Natural killer cell (primary cell): ENCODE measurements at regions not wholly inside any gene's neighbourhood (a gene's known extent, or its start where the extent isn't known, plus 50 kb on each side); places are given as distances from the start of the nearest gene placed in this dataset.

Experiments
- ATAC-seq, 3 donors: fragments of 150-1000 bp in 2 of 3; fragments of 200-7000 bp in 1 of 3; cut with Tn5 transposase; 1 replicate in 1 of 3; 2 replicates in 2 of 3; pipeline ENCODE4 v1.10.0; 2021; ENCODE audit warnings: mild to moderate bottlenecking in 2 of 3, moderate library complexity in 2 of 3
- DNase-seq, 2 donors: peaks; one replicate each; pipeline versions ENCODE4 v3.0.0 to v3.0.0-alpha.2; 2013 to 2021; ENCODE audit warnings: mixed read lengths in 1 of 2
- H3K27ac ChIP-seq: one replicate; pipeline ENCODE4 v1.5.1; 2013; ENCODE audit warnings: mild to moderate bottlenecking, low read length
- H3K27me3 ChIP-seq: one replicate; pipeline ENCODE4 v1.6.1; 2013; ENCODE audit warnings: low read length; ENCODE audit not compliant: control insufficient read depth, insufficient read depth
- H3K36me3 ChIP-seq: one replicate; pipeline ENCODE4 v1.6.1; 2013; ENCODE audit warnings: low read length; ENCODE audit not compliant: control insufficient read depth, insufficient read depth
- H3K4me1 ChIP-seq: one replicate; pipeline ENCODE4 v1.6.1; 2013; ENCODE audit warnings: low read length; ENCODE audit not compliant: control insufficient read depth, insufficient read depth
- H3K4me3 ChIP-seq: one replicate; pipeline ENCODE4 v1.5.1; 2013; ENCODE audit warnings: low read length
- H3K9me3 ChIP-seq: one replicate; pipeline ENCODE4 v1.6.1; 2013; ENCODE audit warnings: low read length; ENCODE audit not compliant: control insufficient read depth, insufficient read depth
- H3K27ac Mint-ChIP-seq, 2 donors: one replicate each; pipeline ENCODE4 v1.8.0; 2022; ENCODE audit warnings: mild to moderate bottlenecking in 2 of 2, mixed read lengths in 2 of 2, moderate library complexity in 1 of 2
- H3K27me3 Mint-ChIP-seq, 2 donors: one replicate each; pipeline ENCODE4 v1.8.0; 2022; ENCODE audit warnings: low read depth in 2 of 2, mixed read lengths in 2 of 2
- H3K36me3 Mint-ChIP-seq: one replicate; pipeline ENCODE4 v1.8.0; 2022; ENCODE audit warnings: mixed read lengths
- H3K4me1 Mint-ChIP-seq, 2 donors: one replicate each; pipeline ENCODE4 v1.8.0; 2022; ENCODE audit warnings: mixed read lengths in 2 of 2
- H3K4me3 Mint-ChIP-seq: one replicate; pipeline ENCODE4 v1.8.0; 2022; ENCODE audit warnings: mild to moderate bottlenecking, moderate library complexity, mixed read lengths
- H3K9me3 Mint-ChIP-seq, 2 donors: one replicate each; pipeline ENCODE4 v1.8.0; 2022; ENCODE audit warnings: mixed read lengths in 2 of 2
- CTCF ChIP-seq: fragments of 200-600 bp; IDR thresholded peaks from one replicate; pipeline ENCODE4 v1.8.0; 2022; ENCODE audit warnings: antibody characterized with exemption
- WGBS: methylation state at CpG from one replicate; pipeline ENCODE4 v1.1.7; 2013; ENCODE audit warnings: missing lambda C conversion rate; ENCODE audit not compliant: insufficient coverage; 5-methylcytosine and 5-hydroxymethylcytosine counted together
- intact Hi-C: fragments of 100-400 bp; cut with micrococcal nuclease; formaldehyde crosslinking; loops from one replicate; pipeline ENCODE4 v1.14.2; 2022

GRCh38 chr12:113710216-113710615, 238.5 kb upstream of the LHX5 start:
- Histone ChIP-seq H3K4me1 (no peaks in the 10 kb centered on the region), H3K36me3 (no peaks in the 10 kb centered on the region), H3K27me3 (no peaks in the 10 kb centered on the region), H3K4me3 (no peak overlapping the region), H3K9me3 (no peaks in the 10 kb centered on the region), H3K27ac (no peak overlapping the region)
- no peaks in the 10 kb centered on the region for H3K9me3 Mint-ChIP-seq
- no peak for TF ChIP-seq CTCF
- ATAC-seq (no peak), DNase-seq (no peak)
- no peak overlapping the region for H3K27ac Mint-ChIP-seq
- peaks cover 19 to 30% of the 10 kb centered on the region in 2 donors for H3K27me3 Mint-ChIP-seq
- H3K36me3 Mint-ChIP-seq, result no peaks in the 10 kb centered on the region
- WGBS, result 71% methylated on average over 4 of the region's 5 CpGs
- no peaks in the 10 kb centered on the region for H3K4me1 Mint-ChIP-seq
- H3K4me3 Mint-ChIP-seq, result no peak overlapping the region
- intact Hi-C loops, result no loop called here

- H3K9me3 ChIP-seq, result no peaks in the 10 kb centered on the region
- H3K36me3 ChIP-seq, result no peaks in the 10 kb centered on the region
- intact Hi-C loops, result no loop called here
- Mint-ChIP-seq H3K9me3 (no peaks in the 10 kb centered on the region), H3K4me3 (no peak overlapping the region), H3K27ac (no peak overlapping the region), H3K4me1 (no peaks in the 10 kb centered on the region), H3K36me3 (no peaks in the 10 kb centered on the region), H3K27me3 (peaks cover 19 to 33% of the 10 kb centered on the region in 2 donors)
- H3K4me1 ChIP-seq, result no peaks in the 10 kb centered on the region
- ATAC-seq, result no peak
- 89% methylated on average over 3 of the region's 3 CpGs for WGBS
- H3K4me3 ChIP-seq, result no peak overlapping the region
- no peak overlapping the region for H3K27ac ChIP-seq
- no peaks in the 10 kb centered on the region for H3K27me3 ChIP-seq
- TF ChIP-seq CTCF, result no peak
- no peak for DNase-seq
Observed at GRCh38 chr12:113709456-113709855, 237.8 kb upstream of the LHX5 start.

- peaks cover 2% of the 10 kb centered on the region for H3K27me3 ChIP-seq
- H3K27ac ChIP-seq, result no peak overlapping the region
- intact Hi-C loops, result no loop called here
- H3K4me1 ChIP-seq, result no peaks in the 10 kb centered on the region
- WGBS, result 76% methylated on average over 11 of the region's 11 CpGs
- Mint-ChIP-seq H3K27me3 (peaks cover 5 to 24% of the 10 kb centered on the region in 2 donors), H3K4me1 (no peaks in the 10 kb centered on the region), H3K4me3 (no peak overlapping the region), H3K36me3 (no peaks in the 10 kb centered on the region), H3K27ac (no peak overlapping the region), H3K9me3 (no peaks in the 10 kb centered on the region)
- TF ChIP-seq CTCF, result no peak
- DNase-seq, result no peak
- H3K4me3 ChIP-seq, result no peak overlapping the region
- no peak for ATAC-seq
- H3K36me3 ChIP-seq, result no peaks in the 10 kb centered on the region
- H3K9me3 ChIP-seq, result no peaks in the 10 kb centered on the region
Observed at GRCh38 chr12:113702836-113703235, 231.2 kb upstream of the LHX5 start.

- H3K4me3 Mint-ChIP-seq, result no peak overlapping the region
- WGBS, result 88% methylated on average over 4 of the region's 4 CpGs
- Histone ChIP-seq H3K36me3 (no peaks in the 10 kb centered on the region), H3K4me1 (no peaks in the 10 kb centered on the region), H3K4me3 (no peak overlapping the region), H3K27ac (no peak overlapping the region), H3K27me3 (peaks cover 3% of the 10 kb centered on the region), H3K9me3 (no peaks in the 10 kb centered on the region)
- H3K27me3 Mint-ChIP-seq, result peaks cover 5 to 20% of the 10 kb centered on the region in 2 donors
- H3K27ac Mint-ChIP-seq, result no peak overlapping the region
- H3K4me1 Mint-ChIP-seq, result no peaks in the 10 kb centered on the region
- H3K36me3 Mint-ChIP-seq, result no peaks in the 10 kb centered on the region
- intact Hi-C loops, result no loop called here
- ATAC-seq (no peak), DNase-seq (no peak)
- no peak for TF ChIP-seq CTCF
- H3K9me3 Mint-ChIP-seq, result no peaks in the 10 kb centered on the region
Observed at GRCh38 chr12:113702276-113702675, 230.6 kb upstream of the LHX5 start.
